Calu3 (cell line): ENCODE measurements at regions not wholly inside any gene's neighbourhood (a gene's known extent, or its start where the extent isn't known, plus 50 kb on each side); places are given as distances from the start of the nearest gene placed in this dataset.

Experiments used
- BruUV-seq: library from RNA; stranded (reverse); fragments of 400-500 nt; replicated peaks from 2 replicates; lab custom pipeline; 2021; lab: Mats Ljungman, UMichigan
- CTCF ChIA-PET: fragments of 300-600 bp; sonication (Branson Sonifier 250); formaldehyde crosslinking; loops from one replicate; lab custom pipeline; 2022; ENCODE audit warnings: antibody characterized with exemption; lab: Charles Lee
- DNase-seq: peaks from one replicate; pipeline ENCODE4 v3.0.0; 2022
- H3K27ac Mint-ChIP-seq: one replicate; pipeline ENCODE4 v1.8.0; 2022; ENCODE audit warnings: mixed read lengths; ENCODE audit not compliant: unreplicated experiment
- H3K27me3 Mint-ChIP-seq: one replicate; pipeline ENCODE4 v1.8.0; 2022; ENCODE audit warnings: mixed read lengths; ENCODE audit not compliant: unreplicated experiment
- H3K36me3 Mint-ChIP-seq: one replicate; pipeline ENCODE4 v1.8.0; 2022; ENCODE audit warnings: mild to moderate bottlenecking, moderate library complexity, mixed read lengths; ENCODE audit not compliant: insufficient read depth, unreplicated experiment
- H3K4me1 Mint-ChIP-seq: one replicate; pipeline ENCODE4 v1.8.0; 2022; ENCODE audit warnings: mild to moderate bottlenecking, low read depth, mixed read lengths; ENCODE audit not compliant: unreplicated experiment
- H3K4me3 Mint-ChIP-seq: one replicate; pipeline ENCODE4 v1.8.0; 2022; ENCODE audit warnings: mild to moderate bottlenecking, low read depth, moderate library complexity, mixed read lengths; ENCODE audit not compliant: unreplicated experiment
- H3K9me3 Mint-ChIP-seq: one replicate; pipeline ENCODE4 v1.8.0; 2022; ENCODE audit warnings: low read depth, mixed read lengths; ENCODE audit not compliant: unreplicated experiment
- CTCF ChIP-seq: fragments of 200-600 bp; IDR thresholded peaks from one replicate; pipeline ENCODE4 v1.8.0; 2022; ENCODE audit warnings: antibody characterized with exemption; ENCODE audit not compliant: unreplicated experiment
- intact Hi-C: fragments of 100-400 bp; cut with micrococcal nuclease; formaldehyde crosslinking; loops from one replicate; pipeline ENCODE4 v1.10.0; 2022; ENCODE audit not compliant: unreplicated experiment

GRCh38 chr5:159451197-159452052 is 121.1 kb upstream of the IL12B start:
- Mint-ChIP-seq H3K27ac (no peak overlapping the region), H3K27me3 (no peaks in the 10 kb centered on the region), H3K36me3 (no peaks in the 10 kb centered on the region), H3K9me3 (no peaks in the 10 kb centered on the region), H3K4me1 (peaks cover 36% of the 10 kb centered on the region), H3K4me3 (no peak overlapping the region)
- CTCF ChIA-PET: interaction anchor here (0.8 to 1.2 kb wide), 3 partner anchors 10 to 120 kb away, joined by 3 to 4 read pairs (median 3); no protein-coding TSS in a partner anchor
- intact Hi-C loops: no loop called here
- TF ChIP-seq CTCF: no peak
- DNase-seq: no peak
- no TSS peak for BruUV-seq

GRCh38 chr5:159452480-159453167 is 122.3 kb upstream of the IL12B start:
- no peaks in the 10 kb centered on the region for H3K9me3 Mint-ChIP-seq
- BruUV-seq: no TSS peak
- H3K27me3 Mint-ChIP-seq: no peaks in the 10 kb centered on the region
- H3K36me3 Mint-ChIP-seq: no peaks in the 10 kb centered on the region
- DNase-seq: no peak
- peaks cover 44% of the 10 kb centered on the region for H3K4me1 Mint-ChIP-seq
- TF ChIP-seq CTCF: no peak
- no peak overlapping the region for H3K4me3 Mint-ChIP-seq
- intact Hi-C loops: no loop called here
- CTCF ChIA-PET: interaction anchor here (0.6 to 0.7 kb wide), 2 partner anchors 64 to 535 kb away, joined by 3 read pairs; no protein-coding TSS in a partner anchor
- H3K27ac Mint-ChIP-seq: no peak overlapping the region

- no peaks in the 10 kb centered on the region for H3K27me3 Mint-ChIP-seq
- H3K4me3 Mint-ChIP-seq: no peak overlapping the region
- no peak for TF ChIP-seq CTCF
- no peaks in the 10 kb centered on the region for H3K9me3 Mint-ChIP-seq
- H3K36me3 Mint-ChIP-seq: no peaks in the 10 kb centered on the region
- BruUV-seq: no TSS peak
- H3K27ac Mint-ChIP-seq: no peak overlapping the region
- peaks cover 44% of the 10 kb centered on the region for H3K4me1 Mint-ChIP-seq
- DNase-seq: no peak
- intact Hi-C loops: no loop called here
- CTCF ChIA-PET: interaction anchor here (0.6 to 0.7 kb wide), 2 partner anchors 63 to 534 kb away, joined by 3 read pairs; no protein-coding TSS in a partner anchor
Observed at GRCh38 chr5:159453209-159453608, 122.9 kb upstream of the IL12B start.

GRCh38 chr5:159456261-159456660 is 126.0 kb upstream of the IL12B start:
- Mint-ChIP-seq H3K9me3 (no peaks in the 10 kb centered on the region), H3K27me3 (no peaks in the 10 kb centered on the region), H3K27ac (no peak overlapping the region), H3K4me3 (no peak overlapping the region), H3K4me1 (peaks cover 51% of the 10 kb centered on the region), H3K36me3 (no peaks in the 10 kb centered on the region)
- no TSS peak for BruUV-seq
- CTCF ChIA-PET: interaction anchor here (0.6 kb wide), 1 partner anchor 923 kb away, joined by 3 read pairs; no protein-coding TSS in a partner anchor
- no peak for TF ChIP-seq CTCF
- intact Hi-C loops: no loop called here
- DNase-seq: no peak
